IMR-90 (cell line): ENCODE measurements at regions not wholly inside any gene's neighbourhood (a gene's known extent, or its start where the extent isn't known, plus 50 kb on each side); places are given as distances from the start of the nearest gene placed in this dataset.

ENCODE experiments used
- ATAC-seq: fragments of 200-7000 bp; cut with Tn5 transposase; 2 replicates; pipeline ENCODE4 v1.9.1; 2020; ENCODE audit warnings: low read depth, mild to moderate bottlenecking, moderate library complexity
- BruUV-seq: library from RNA; stranded (reverse); fragments of 400-500 nt; replicated peaks from 2 replicates; lab custom pipeline; 2021; lab: Mats Ljungman, UMichigan
- CTCF ChIA-PET: fragments of 300-600 bp; formaldehyde crosslinking; extraction: SDS; loops from one replicate; lab custom pipeline; 2021; ENCODE audit warnings: antibody characterized with exemption; lab: Yijun Ruan, JAX
- POLR2A ChIA-PET: fragments of 300-600 bp; sonication (Branson Sonifier 250); formaldehyde crosslinking; loops from one replicate; lab custom pipeline; 2022; ENCODE audit warnings: antibody characterized with exemption; ENCODE audit not compliant: unreplicated experiment; lab: Charles Lee
- DNase-seq: peaks from one replicate; pipeline ENCODE4 v3.0.0; 2013
- H2AFZ ChIP-seq: replicated peaks from 2 replicates; pipeline ENCODE3; 2013; ENCODE audit warnings: low read length, mild to moderate bottlenecking; ENCODE audit not compliant: poor library complexity
- H2AK5ac ChIP-seq: 2 replicates; pipeline ENCODE4 v1.6.1; 2013; ENCODE audit warnings: low read depth, low read length, inconsistent platforms
- H2AK9ac ChIP-seq: replicated peaks from 2 replicates; pipeline ENCODE3; 2013; ENCODE audit warnings: mild to moderate bottlenecking, low read depth, low read length, moderate library complexity; ENCODE audit not compliant: poor library complexity
- H2BK120ac ChIP-seq: 2 replicates; pipeline ENCODE4 v1.6.1; 2013; ENCODE audit warnings: low read depth, low read length, inconsistent platforms
- H2BK15ac ChIP-seq: 3 replicates; pipeline ENCODE4 v1.6.1; 2013; ENCODE audit warnings: low read depth, low read length, inconsistent platforms
- H2BK20ac ChIP-seq: 2 replicates; pipeline ENCODE4 v1.6.1; 2013; ENCODE audit warnings: low read depth, mild to moderate bottlenecking, inconsistent platforms, low read length, moderate library complexity
- H2BK5ac ChIP-seq: 2 replicates; pipeline ENCODE4 v1.6.1; 2013; ENCODE audit warnings: mild to moderate bottlenecking, low read depth, low read length, inconsistent platforms; ENCODE audit not compliant: poor library complexity, severe bottlenecking
- H3K14ac ChIP-seq: replicated peaks from 2 replicates; pipeline ENCODE4 v1.6.1; 2013; ENCODE audit warnings: low read depth, low read length, inconsistent platforms
- H3K18ac ChIP-seq: 2 replicates; pipeline ENCODE4 v1.6.1; 2013; ENCODE audit warnings: low read depth, low read length, control low read depth
- H3K23ac ChIP-seq: 2 replicates; pipeline ENCODE4 v1.6.1; 2013; ENCODE audit warnings: low read depth, low read length, inconsistent platforms
- H3K27ac ChIP-seq: 2 replicates; pipeline ENCODE4 v1.5.1; 2013; ENCODE audit warnings: mild to moderate bottlenecking, control low read depth, low read length; ENCODE audit not compliant: insufficient read depth
- H3K27me3 ChIP-seq: 2 replicates; pipeline ENCODE4 v1.6.1; 2013; ENCODE audit warnings: low read length; ENCODE audit not compliant: control insufficient read depth, insufficient read depth
- H3K36me3 ChIP-seq: 2 replicates; pipeline ENCODE4 v1.6.1; 2013; ENCODE audit warnings: low read length, mixed read lengths; ENCODE audit not compliant: control insufficient read depth, insufficient read depth
- H3K4ac ChIP-seq: 2 replicates; pipeline ENCODE4 v1.6.1; 2013; ENCODE audit warnings: low read depth, low read length, inconsistent platforms
- H3K4me1 ChIP-seq: 2 replicates; pipeline ENCODE4 v1.6.1; 2013; ENCODE audit warnings: low read length, mixed read lengths; ENCODE audit not compliant: control insufficient read depth, insufficient read depth
- H3K4me2 ChIP-seq: 2 replicates; pipeline ENCODE4 v1.6.1; 2013; ENCODE audit warnings: low read depth, mild to moderate bottlenecking, control low read depth, low read length, moderate library complexity
- H3K4me3 ChIP-seq: 2 replicates; pipeline ENCODE4 v1.5.1; 2013; ENCODE audit warnings: low read depth, mild to moderate bottlenecking, control low read depth, low read length, moderate library complexity; ENCODE audit not compliant: insufficient read depth
- H3K56ac ChIP-seq: 2 replicates; pipeline ENCODE4 v1.6.1; 2013; ENCODE audit warnings: low read length, inconsistent platforms; ENCODE audit not compliant: insufficient read depth; ENCODE audit errors: extremely low read depth
- H3K79me1 ChIP-seq, 2 experiments: 2 replicates each; pipeline ENCODE4 v1.6.1; 2013; ENCODE audit warnings: low read length in 2 of 2, inconsistent platforms in 1 of 2, low read depth in 1 of 2
- H3K9ac ChIP-seq: 2 replicates; pipeline ENCODE4 v1.6.1; 2013; ENCODE audit warnings: low read depth, low read length, control low read depth
- H3K9me1 ChIP-seq: 2 replicates; pipeline ENCODE4 v1.6.1; 2013; ENCODE audit warnings: low read length, inconsistent platforms; ENCODE audit not compliant: insufficient read depth
- H3K9me3 ChIP-seq: 2 replicates; pipeline ENCODE4 v1.6.1; 2013; ENCODE audit warnings: low read length; ENCODE audit not compliant: control insufficient read depth, insufficient read depth
- H4K20me1 ChIP-seq: 2 replicates; pipeline ENCODE4 v1.6.1; 2013; ENCODE audit warnings: low read length, inconsistent platforms; ENCODE audit not compliant: insufficient read depth
- H4K5ac ChIP-seq: 2 replicates; pipeline ENCODE4 v1.6.1; 2013; ENCODE audit warnings: mild to moderate bottlenecking, low read depth, low read length, control low read depth
- H4K8ac ChIP-seq, 2 experiments: 2 replicates each; pipeline ENCODE4 v1.6.1; 2013; ENCODE audit warnings: low read depth in 2 of 2, low read length in 2 of 2, control low read depth in 1 of 2, inconsistent platforms in 1 of 2
- H4K91ac ChIP-seq: 2 replicates; pipeline ENCODE4 v1.6.1; 2013; ENCODE audit warnings: low read depth, low read length, inconsistent platforms; ENCODE audit not compliant: insufficient read depth
- BHLHE40 ChIP-seq: fragments of 150-350 bp; IDR thresholded peaks from 2 replicates; pipeline ENCODE4 v1.6.1; 2016; ENCODE audit warnings: mild to moderate bottlenecking, low read depth, low read length
- CEBPB ChIP-seq: IDR thresholded peaks from 2 replicates; pipeline ENCODE4 v1.6.1; 2012; ENCODE audit warnings: low read depth, low read length, improper control_type of control experiment
- CHD1 ChIP-seq: IDR thresholded peaks from 2 replicates; pipeline ENCODE4 v1.6.1; 2012; ENCODE audit warnings: low read depth, low read length, improper control_type of control experiment
- ELK1 ChIP-seq: fragments of 150-350 bp; IDR thresholded peaks from 2 replicates; pipeline ENCODE4 v1.6.1; 2016; ENCODE audit warnings: low read depth, mild to moderate bottlenecking, low read length, moderate library complexity, borderline replicate concordance
- FOS ChIP-seq: fragments of 150-350 bp; IDR thresholded peaks from 2 replicates; pipeline ENCODE4 v1.6.1; 2016; ENCODE audit warnings: low read depth, low read length
- MAFK ChIP-seq: IDR thresholded peaks from 2 replicates; pipeline ENCODE4 v1.6.1; 2012; ENCODE audit warnings: low read depth, low read length, improper control_type of control experiment
- MAZ ChIP-seq: IDR thresholded peaks from 2 replicates; pipeline ENCODE4 v1.6.1; 2012; ENCODE audit warnings: low read depth, mild to moderate bottlenecking, low read length, improper control_type of control experiment, moderate library complexity, borderline replicate concordance
- MXI1 ChIP-seq: IDR thresholded peaks from 2 replicates; pipeline ENCODE4 v1.6.1; 2012; ENCODE audit warnings: low read depth, mild to moderate bottlenecking, low read length, moderate library complexity, borderline replicate concordance
- NFE2L2 ChIP-seq: fragments of 150-350 bp; IDR thresholded peaks from 2 replicates; pipeline ENCODE4 v1.6.1; 2016; ENCODE audit warnings: low read depth, mild to moderate bottlenecking, low read length
- POLR2A ChIP-seq: IDR thresholded peaks from 2 replicates; pipeline ENCODE4 v1.6.1; 2012; ENCODE audit warnings: mild to moderate bottlenecking, low read depth, low read length
- RAD21 ChIP-seq: IDR thresholded peaks from 2 replicates; pipeline ENCODE4 v1.6.1; 2012; ENCODE audit warnings: low read length, improper control_type of control experiment
- RCOR1 ChIP-seq: IDR thresholded peaks from 2 replicates; pipeline ENCODE4 v1.6.1; 2012; ENCODE audit warnings: mild to moderate bottlenecking, low read length, improper control_type of control experiment; ENCODE audit not compliant: insufficient replicate concordance
- RFX5 ChIP-seq: IDR thresholded peaks from 2 replicates; pipeline ENCODE4 v1.8.0; 2012; ENCODE audit warnings: low read depth, mild to moderate bottlenecking, low read length, moderate library complexity
- SMC3 ChIP-seq: fragments of 150-350 bp; IDR thresholded peaks from 2 replicates; pipeline ENCODE4 v1.6.1; 2016; ENCODE audit warnings: low read depth, mild to moderate bottlenecking, antibody characterized with exemption, low read length, moderate library complexity
- WGBS, 2 experiments: methylation state at CpG; one replicate each; pipeline versions ENCODE4 v1.1.5 to v1.1.7; 2013; ENCODE audit warnings: missing lambda C conversion rate in 2 of 2; ENCODE audit not compliant: insufficient read length in 1 of 2; ENCODE audit errors: extremely low coverage in 2 of 2; 5-methylcytosine and 5-hydroxymethylcytosine counted together
- dilution Hi-C: fragments of 300-500 bp; cut with HindIII; formaldehyde crosslinking; loops from one replicate; pipeline ENCODE4 v1.14.3; 2018; ENCODE audit warnings: low sequenced_read_pairs; ENCODE audit not compliant: unreplicated experiment
- in situ Hi-C: fragments of 300-500 bp; cut with MboI; formaldehyde crosslinking; loops from 3 replicates; pipeline ENCODE4 v1.14.3; 2019; ENCODE audit warnings: low sequenced_read_pairs, inconsistent platforms, mixed read lengths
- intact Hi-C: fragments of 100-400 bp; cut with micrococcal nuclease; formaldehyde crosslinking; loops from 2 replicates; pipeline ENCODE4 v1.10.0; 2022
- TF ChIP-seq, protein P1 (sequence below): fragments of 150-350 bp; IDR thresholded peaks from 2 replicates; pipeline ENCODE4 v1.6.1; 2017; ENCODE audit warnings: mild to moderate bottlenecking, antibody characterized with exemption, low read length, low read depth
- TF ChIP-seq, protein P2 (sequence below): conservative IDR thresholded peaks from 2 replicates; pipeline ENCODE4 v1.5.1; 2012; ENCODE audit warnings: mild to moderate bottlenecking, low read depth, low read length, improper control_type of control experiment

GRCh38 chr2:181745796-181746540 lies 65.7 kb upstream of the NEUROD1 start:
- Histone ChIP-seq H2AK9ac (no peak overlapping the region), H4K8ac (no peak overlapping the region), H3K4me3 (no peak overlapping the region), H2BK15ac (no peak overlapping the region), H2BK20ac (no peak overlapping the region), H3K4me1 (no peaks in the 10 kb centered on the region; the same call in 1 of the 2 replicates), H3K4ac (no peak overlapping the region), H4K20me1 (no peaks in the 10 kb centered on the region), H2BK120ac (no peak overlapping the region), H3K27ac (no peak overlapping the region), H3K36me3 (no peaks in the 10 kb centered on the region), H3K79me1 (no peaks in the 10 kb centered on the region), H3K4me2 (no peak overlapping the region), H4K91ac (no peak overlapping the region), H2AK5ac (0 out of 2 replicates have a peak overlapping the region, but pooled peaks have one; percentile 26), H4K5ac (no peak overlapping the region), H3K18ac (no peak overlapping the region), H2AFZ (no peak overlapping the region), H3K9ac (no peak overlapping the region), H3K9me3 (no peaks in the 10 kb centered on the region), H3K23ac (no peak overlapping the region), H3K56ac (no peak overlapping the region), H2BK5ac (no peak overlapping the region), H3K27me3 (no peaks in the 10 kb centered on the region), H3K14ac (no peak overlapping the region), H3K9me1 (no peaks in the 10 kb centered on the region)
- CTCF ChIA-PET, result no interaction called here
- dilution Hi-C loops, result no loop called here
- no CpG with 5 or more reads among the region's 3 CpGs for WGBS, 2 experiments
- no peak for ATAC-seq
- POLR2A ChIA-PET, result no interaction called here
- no TSS peak for BruUV-seq
- intact Hi-C loops, result no loop called here
- in situ Hi-C loops, result loop anchor here (5.0 kb wide), 1 partner anchor 161 kb away; no protein-coding TSS in a partner anchor
- TF ChIP-seq CHD1 (no peak), MXI1 (no peak), FOS (no peak), POLR2A (no peak), RCOR1 (no peak), RAD21 (no peak), NFE2L2 (no peak), RFX5 (no peak), ELK1 (no peak), SMC3 (no peak), CEBPB (no peak), MAFK (no peak), BHLHE40 (no peak), MAZ (no peak)
- TF ChIP-seq, protein P1, sequence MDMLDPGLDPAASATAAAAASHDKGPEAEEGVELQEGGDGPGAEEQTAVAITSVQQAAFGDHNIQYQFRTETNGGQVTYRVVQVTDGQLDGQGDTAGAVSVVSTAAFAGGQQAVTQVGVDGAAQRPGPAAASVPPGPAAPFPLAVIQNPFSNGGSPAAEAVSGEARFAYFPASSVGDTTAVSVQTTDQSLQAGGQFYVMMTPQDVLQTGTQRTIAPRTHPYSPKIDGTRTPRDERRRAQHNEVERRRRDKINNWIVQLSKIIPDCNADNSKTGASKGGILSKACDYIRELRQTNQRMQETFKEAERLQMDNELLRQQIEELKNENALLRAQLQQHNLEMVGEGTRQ, result no peak
- TF ChIP-seq, protein P2, sequence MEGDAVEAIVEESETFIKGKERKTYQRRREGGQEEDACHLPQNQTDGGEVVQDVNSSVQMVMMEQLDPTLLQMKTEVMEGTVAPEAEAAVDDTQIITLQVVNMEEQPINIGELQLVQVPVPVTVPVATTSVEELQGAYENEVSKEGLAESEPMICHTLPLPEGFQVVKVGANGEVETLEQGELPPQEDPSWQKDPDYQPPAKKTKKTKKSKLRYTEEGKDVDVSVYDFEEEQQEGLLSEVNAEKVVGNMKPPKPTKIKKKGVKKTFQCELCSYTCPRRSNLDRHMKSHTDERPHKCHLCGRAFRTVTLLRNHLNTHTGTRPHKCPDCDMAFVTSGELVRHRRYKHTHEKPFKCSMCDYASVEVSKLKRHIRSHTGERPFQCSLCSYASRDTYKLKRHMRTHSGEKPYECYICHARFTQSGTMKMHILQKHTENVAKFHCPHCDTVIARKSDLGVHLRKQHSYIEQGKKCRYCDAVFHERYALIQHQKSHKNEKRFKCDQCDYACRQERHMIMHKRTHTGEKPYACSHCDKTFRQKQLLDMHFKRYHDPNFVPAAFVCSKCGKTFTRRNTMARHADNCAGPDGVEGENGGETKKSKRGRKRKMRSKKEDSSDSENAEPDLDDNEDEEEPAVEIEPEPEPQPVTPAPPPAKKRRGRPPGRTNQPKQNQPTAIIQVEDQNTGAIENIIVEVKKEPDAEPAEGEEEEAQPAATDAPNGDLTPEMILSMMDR, result no peak
- DNase-seq, result no peak
